ENCODE measurements at regions not wholly inside any gene's neighbourhood (a gene's known extent, or its start where the extent isn't known, plus 50 kb on each side); places are given as distances from the start of the nearest gene placed in this dataset.
"Not testable (repeated sequence)": the region's sequence is repeated elsewhere in the genome, so short reads cannot be mapped to it uniquely, and the experiment has no call there.

DNA sequence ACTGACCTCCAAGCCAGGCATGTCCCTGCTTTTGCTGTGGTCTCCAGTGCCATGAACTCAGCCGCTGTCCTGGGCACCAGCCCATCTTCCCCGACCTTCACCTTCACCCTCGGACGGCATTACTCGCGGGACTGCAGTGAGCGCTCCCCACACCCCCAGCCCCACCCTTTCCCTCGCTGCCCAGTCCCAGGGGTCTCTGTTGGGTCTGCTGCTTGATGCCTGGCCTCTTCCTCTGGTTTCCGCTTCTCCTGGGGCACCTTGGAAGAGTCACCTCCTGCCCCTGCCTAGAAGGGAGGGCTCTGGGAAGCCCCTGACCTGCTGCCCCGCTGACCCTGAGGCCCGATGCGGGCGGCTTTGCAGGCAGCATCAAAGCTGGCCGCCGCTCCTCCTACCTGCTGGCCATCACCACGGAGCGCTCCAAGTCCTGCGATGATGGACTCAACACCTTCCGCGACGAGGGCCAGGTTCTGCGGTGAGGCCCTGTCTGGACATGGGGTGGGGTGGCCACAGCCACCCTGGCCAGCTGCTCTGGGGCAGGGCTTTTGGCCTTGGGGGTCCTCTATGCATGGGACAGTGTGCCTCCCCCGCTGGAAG is 102.3 kb downstream of the ZNF267 start:
- not testable (repeated sequence) for ATAC-seq (ENCODE audit: insufficient read depth, low FRiP score); DNase-seq; H3K27me3 ChIP-seq (ENCODE audit: control insufficient read depth in 3 of 3, insufficient read depth in 3 of 3, low read length in 2 of 3); H3K4me1 ChIP-seq (ENCODE audit: control insufficient read depth in 5 of 5, insufficient read depth in 5 of 5, low read length in 5 of 5); H3K9me3 ChIP-seq (ENCODE audit: control insufficient read depth in 4 of 4, insufficient read depth in 3 of 4, low read length in 3 of 4); H3K36me3 ChIP-seq (ENCODE audit: control insufficient read depth in 4 of 4, insufficient read depth in 4 of 4, low read length in 4 of 4); H3K27ac ChIP-seq (ENCODE audit: low read depth in 1 of 2, low read length in 1 of 2); H3K9ac ChIP-seq (ENCODE audit: insufficient read depth in 1 of 2, low read length in 2 of 2); H3K4me3 ChIP-seq
- WGBS, 2 donors = 91 to 92% methylated on average over 11 to 22 of the region's 23 CpGs

DNA sequence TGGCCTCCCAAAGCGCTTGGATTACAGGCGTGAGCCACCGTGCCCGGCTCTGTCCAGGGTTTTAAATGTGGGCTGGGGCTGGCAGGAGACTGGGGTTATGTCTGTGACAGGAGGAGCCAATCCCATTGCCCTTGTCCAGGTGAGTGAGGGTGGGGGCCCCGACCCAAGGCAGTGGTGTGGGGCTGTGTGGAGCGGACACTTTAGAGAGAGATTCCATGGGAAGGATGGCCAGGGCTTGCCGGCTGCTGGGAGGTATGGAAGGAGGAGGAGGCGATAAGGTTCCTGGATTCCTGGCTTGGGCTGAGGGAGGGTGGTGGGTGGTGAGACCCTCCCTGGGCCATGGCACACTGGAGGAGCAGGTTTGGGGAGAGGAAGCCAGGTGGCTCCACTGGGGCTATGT is 104.9 kb downstream of the ZNF267 start:
- H3K27ac ChIP-seq (ENCODE audit: low read depth in 1 of 2, low read length in 1 of 2); ATAC-seq (ENCODE audit: insufficient read depth, low FRiP score); H3K4me1 ChIP-seq (ENCODE audit: control insufficient read depth in 5 of 5, insufficient read depth in 5 of 5, low read length in 5 of 5); H3K9ac ChIP-seq (ENCODE audit: insufficient read depth in 1 of 2, low read length in 2 of 2); H3K36me3 ChIP-seq (ENCODE audit: control insufficient read depth in 4 of 4, insufficient read depth in 4 of 4, low read length in 4 of 4); DNase-seq; H3K9me3 ChIP-seq (ENCODE audit: control insufficient read depth in 4 of 4, insufficient read depth in 3 of 4, low read length in 3 of 4); H3K4me3 ChIP-seq; H3K27me3 ChIP-seq (ENCODE audit: control insufficient read depth in 3 of 3, insufficient read depth in 3 of 3, low read length in 2 of 3): not testable (repeated sequence)
- WGBS, 2 donors = 95 to 96% methylated on average over 4 of the region's 8 CpGs

DNA sequence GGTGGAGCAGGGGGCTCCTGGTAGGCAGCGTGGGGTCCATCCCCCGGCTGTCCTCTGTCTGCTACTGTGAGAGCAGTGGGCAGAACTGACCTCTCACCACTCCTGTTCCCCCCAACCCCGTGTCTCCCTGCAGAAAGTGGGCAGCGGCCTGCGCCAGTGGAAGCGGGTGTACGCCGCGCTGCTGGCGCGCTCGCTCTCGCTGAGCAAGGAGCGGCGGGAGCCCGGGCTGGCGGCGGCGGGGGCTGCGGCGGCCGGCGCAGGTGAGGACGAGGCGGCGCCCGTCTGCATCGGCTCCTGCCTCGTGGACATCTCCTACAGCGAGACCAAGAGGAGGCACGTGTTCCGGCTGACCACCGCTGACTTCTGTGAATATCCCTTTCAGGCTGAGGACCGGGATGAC is 108.1 kb downstream of the ZNF267 start:
- H3K4me1 ChIP-seq (ENCODE audit: control insufficient read depth in 5 of 5, insufficient read depth in 5 of 5, low read length in 5 of 5); H3K27me3 ChIP-seq (ENCODE audit: control insufficient read depth in 3 of 3, insufficient read depth in 3 of 3, low read length in 2 of 3); H3K27ac ChIP-seq (ENCODE audit: low read depth in 1 of 2, low read length in 1 of 2); H3K4me3 ChIP-seq; H3K9ac ChIP-seq (ENCODE audit: insufficient read depth in 1 of 2, low read length in 2 of 2); DNase-seq; H3K36me3 ChIP-seq (ENCODE audit: control insufficient read depth in 4 of 4, insufficient read depth in 4 of 4, low read length in 4 of 4); ATAC-seq (ENCODE audit: insufficient read depth, low FRiP score); H3K9me3 ChIP-seq (ENCODE audit: control insufficient read depth in 4 of 4, insufficient read depth in 3 of 4, low read length in 3 of 4): not testable (repeated sequence)
- WGBS, 2 donors = 89 to 91% methylated on average over 13 to 32 of the region's 34 CpGs

GRCh38 chr16:31982986-31983385 is 109.4 kb downstream of the ZNF267 start:
- not testable (repeated sequence) for DNase-seq; ATAC-seq (ENCODE audit: insufficient read depth, low FRiP score); H3K27me3 ChIP-seq (ENCODE audit: control insufficient read depth in 3 of 3, insufficient read depth in 3 of 3, low read length in 2 of 3); H3K27ac ChIP-seq (ENCODE audit: low read depth in 1 of 2, low read length in 1 of 2); H3K4me3 ChIP-seq; H3K36me3 ChIP-seq (ENCODE audit: control insufficient read depth in 4 of 4, insufficient read depth in 4 of 4, low read length in 4 of 4); H3K9ac ChIP-seq (ENCODE audit: insufficient read depth in 1 of 2, low read length in 2 of 2); H3K9me3 ChIP-seq (ENCODE audit: control insufficient read depth in 4 of 4, insufficient read depth in 3 of 4, low read length in 3 of 4); H3K4me1 ChIP-seq (ENCODE audit: control insufficient read depth in 5 of 5, insufficient read depth in 5 of 5, low read length in 5 of 5)
- 85 to 88% methylated on average over 7 to 8 of the region's 8 CpGs for WGBS, 2 donors

- DNase-seq; ATAC-seq (ENCODE audit: insufficient read depth, low FRiP score): not testable (repeated sequence)
- WGBS, 2 donors = 71 to 82% methylated on average over 1 to 2 of the region's 5 CpGs
Measured at GRCh38 chr16:31983666-31984065, 110.1 kb downstream of the ZNF267 start.

GRCh38 chr16:31986895-31987294 is 113.3 kb downstream of the ZNF267 start:
- not testable (repeated sequence) for H3K27me3 ChIP-seq (ENCODE audit: control insufficient read depth in 3 of 3, insufficient read depth in 3 of 3, low read length in 2 of 3); H3K4me1 ChIP-seq (ENCODE audit: control insufficient read depth in 5 of 5, insufficient read depth in 5 of 5, low read length in 5 of 5); H3K9ac ChIP-seq (ENCODE audit: insufficient read depth in 1 of 2, low read length in 2 of 2); DNase-seq; H3K4me3 ChIP-seq; H3K36me3 ChIP-seq (ENCODE audit: control insufficient read depth in 4 of 4, insufficient read depth in 4 of 4, low read length in 4 of 4); H3K9me3 ChIP-seq (ENCODE audit: control insufficient read depth in 4 of 4, insufficient read depth in 3 of 4, low read length in 3 of 4); ATAC-seq (ENCODE audit: insufficient read depth, low FRiP score); H3K27ac ChIP-seq (ENCODE audit: low read depth in 1 of 2, low read length in 1 of 2)
- WGBS, 2 donors = 76 to 94% methylated on average over 5 to 6 of the region's 6 CpGs

More at GRCh38 chr16:31983666-31984065, 110.1 kb downstream of the ZNF267 start:
- H3K27ac ChIP-seq (ENCODE audit: low read depth in 1 of 2, low read length in 1 of 2); H3K27me3 ChIP-seq (ENCODE audit: control insufficient read depth in 3 of 3, insufficient read depth in 3 of 3, low read length in 2 of 3); H3K4me1 ChIP-seq (ENCODE audit: control insufficient read depth in 5 of 5, insufficient read depth in 5 of 5, low read length in 5 of 5); H3K36me3 ChIP-seq (ENCODE audit: control insufficient read depth in 4 of 4, insufficient read depth in 4 of 4, low read length in 4 of 4); H3K9me3 ChIP-seq (ENCODE audit: control insufficient read depth in 4 of 4, insufficient read depth in 3 of 4, low read length in 3 of 4); H3K9ac ChIP-seq (ENCODE audit: insufficient read depth in 1 of 2, low read length in 2 of 2); H3K4me3 ChIP-seq: not testable (repeated sequence)

DNA sequence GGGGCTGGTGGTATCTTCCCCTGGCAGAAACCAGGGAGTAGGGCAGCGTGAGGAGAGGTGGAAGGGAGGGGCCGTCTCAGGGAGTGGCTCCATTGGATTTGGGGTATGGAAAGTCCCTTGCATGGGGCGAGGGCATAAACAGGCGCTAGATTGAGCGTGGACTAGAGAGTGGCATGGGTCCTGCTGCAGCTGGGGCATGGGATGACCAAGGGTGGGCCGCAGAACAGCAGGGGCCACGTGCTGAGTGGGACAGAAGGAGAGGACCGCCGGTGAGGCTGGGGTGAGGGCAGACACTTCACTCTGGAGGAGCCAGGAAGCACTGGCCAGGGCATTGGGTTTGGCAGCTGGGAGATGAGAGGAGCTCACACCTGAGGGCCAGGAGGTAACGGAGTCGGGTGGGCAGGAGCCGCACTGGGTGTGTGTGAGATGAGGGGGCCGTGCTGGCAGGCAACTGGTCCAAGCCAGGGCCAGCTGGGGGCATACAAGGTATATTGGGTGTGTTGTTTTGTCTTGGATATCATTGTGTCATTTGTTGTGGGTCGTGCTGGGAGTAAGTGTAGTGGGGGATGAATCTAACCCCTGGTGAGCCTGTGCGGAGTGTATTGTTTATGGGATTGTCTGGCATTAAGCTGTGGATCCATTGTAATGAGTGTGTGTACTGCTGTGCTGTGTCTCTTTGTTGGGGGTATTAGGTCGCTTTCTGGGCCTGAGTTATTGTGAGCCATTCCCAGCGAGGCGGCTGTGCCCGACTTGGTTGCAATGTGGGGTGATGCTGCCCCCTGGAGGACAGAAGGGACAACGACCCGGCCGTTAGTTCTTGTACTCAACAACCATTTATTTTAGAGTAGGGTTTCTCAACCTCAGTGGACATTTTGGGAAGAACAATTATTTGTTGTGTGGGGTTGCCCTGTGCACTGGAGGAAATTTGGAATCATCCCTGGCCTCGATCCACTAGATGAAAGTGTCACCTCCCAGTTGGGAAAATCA is 115.3 kb downstream of the ZNF267 start:
- H3K4me3 ChIP-seq; H3K9me3 ChIP-seq (ENCODE audit: control insufficient read depth in 4 of 4, insufficient read depth in 3 of 4, low read length in 3 of 4); H3K9ac ChIP-seq (ENCODE audit: insufficient read depth in 1 of 2, low read length in 2 of 2); H3K36me3 ChIP-seq (ENCODE audit: control insufficient read depth in 4 of 4, insufficient read depth in 4 of 4, low read length in 4 of 4); H3K27ac ChIP-seq (ENCODE audit: low read depth in 1 of 2, low read length in 1 of 2); DNase-seq; H3K4me1 ChIP-seq (ENCODE audit: control insufficient read depth in 5 of 5, insufficient read depth in 5 of 5, low read length in 5 of 5); ATAC-seq (ENCODE audit: insufficient read depth, low FRiP score); H3K27me3 ChIP-seq (ENCODE audit: control insufficient read depth in 3 of 3, insufficient read depth in 3 of 3, low read length in 2 of 3): not testable (repeated sequence)
- WGBS, 2 donors = 7 to 14% methylated on average over 4 to 8 of the region's 23 CpGs

DNA sequence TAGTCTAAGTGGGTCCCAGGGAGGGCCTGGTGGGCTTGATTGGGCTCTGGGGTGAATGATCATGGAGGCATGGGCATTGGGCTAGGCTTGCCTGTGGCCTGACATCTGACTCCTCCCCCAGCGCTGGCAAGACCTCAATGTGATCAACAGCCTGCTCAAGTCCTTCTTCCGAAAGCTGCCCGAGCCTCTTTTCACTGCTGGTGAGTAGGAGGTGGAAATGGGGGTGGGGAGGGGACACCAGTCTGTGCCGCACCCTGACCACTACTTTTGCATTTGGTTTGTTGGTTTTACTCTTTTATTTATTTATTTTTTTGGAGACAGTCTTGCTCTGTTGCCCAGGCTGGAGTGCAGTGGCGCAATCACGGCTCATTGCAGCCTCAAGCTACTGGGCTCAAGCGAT is 116.7 kb downstream of the ZNF267 start:
- H3K36me3 ChIP-seq (ENCODE audit: control insufficient read depth in 4 of 4, insufficient read depth in 4 of 4, low read length in 4 of 4); H3K9ac ChIP-seq (ENCODE audit: insufficient read depth in 1 of 2, low read length in 2 of 2); H3K4me3 ChIP-seq; ATAC-seq (ENCODE audit: insufficient read depth, low FRiP score); DNase-seq; H3K27me3 ChIP-seq (ENCODE audit: control insufficient read depth in 3 of 3, insufficient read depth in 3 of 3, low read length in 2 of 3); H3K9me3 ChIP-seq (ENCODE audit: control insufficient read depth in 4 of 4, insufficient read depth in 3 of 4, low read length in 3 of 4); H3K4me1 ChIP-seq (ENCODE audit: control insufficient read depth in 5 of 5, insufficient read depth in 5 of 5, low read length in 5 of 5); H3K27ac ChIP-seq (ENCODE audit: low read depth in 1 of 2, low read length in 1 of 2): not testable (repeated sequence)
- 89 to 91% methylated on average over 5 of the region's 7 CpGs for WGBS, 2 donors

Measured in lung (tissue), 9 donors.